T-helper 2 cell treated with Interferon-gamma antibody and Interleukin-4, amounts not matched to agents 5 μg/mL and 100 μg/mL, for 36 hours (primary cell): ENCODE measurements at regions not wholly inside any gene's neighbourhood (a gene's known extent, or its start where the extent isn't known, plus 50 kb on each side); places are given as distances from the start of the nearest gene placed in this dataset.

Experiments used
- DNase-seq: peaks from one replicate; pipeline ENCODE4 v3.0.0; 2021; ENCODE audit warnings: low spot score
- H3K27ac Mint-ChIP-seq: one replicate; pipeline ENCODE4 v1.8.0; 2021; ENCODE audit warnings: mild to moderate bottlenecking, mixed read lengths
- H3K27me3 Mint-ChIP-seq: one replicate; pipeline ENCODE4 v1.8.0; 2021; ENCODE audit warnings: low read depth, mixed read lengths
- H3K36me3 Mint-ChIP-seq: one replicate; pipeline ENCODE4 v1.8.0; 2021; ENCODE audit warnings: low read depth, mixed read lengths
- H3K4me1 Mint-ChIP-seq: one replicate; pipeline ENCODE4 v1.8.0; 2021; ENCODE audit warnings: low read depth, mixed read lengths
- H3K4me3 Mint-ChIP-seq: one replicate; pipeline ENCODE4 v1.8.0; 2022; ENCODE audit warnings: mild to moderate bottlenecking, moderate library complexity, mixed read lengths
- H3K9me3 Mint-ChIP-seq: one replicate; pipeline ENCODE4 v1.8.0; 2021; ENCODE audit warnings: mixed read lengths

- H3K36me3 Mint-ChIP-seq, result no peaks in the 10 kb centered on the region
Observed at GRCh38 chr13:39967199-39967959, 311.9 kb downstream of the COG6 start.

GRCh38 chr13:39968646-39969475 is 313.4 kb downstream of the COG6 start:
- Mint-ChIP-seq H3K27me3 (peaks cover 3% of the 10 kb centered on the region), H3K27ac (no peak overlapping the region), H3K4me1 (no peaks in the 10 kb centered on the region), H3K4me3 (no peak overlapping the region), H3K9me3 (no peaks in the 10 kb centered on the region), H3K36me3 (no peaks in the 10 kb centered on the region)
- no peak for DNase-seq

More at GRCh38 chr13:39967199-39967959, 311.9 kb downstream of the COG6 start:
- Mint-ChIP-seq H3K4me1 (no peaks in the 10 kb centered on the region), H3K4me3 (no peak overlapping the region), H3K9me3 (no peaks in the 10 kb centered on the region), H3K27ac (no peak overlapping the region), H3K27me3 (no peaks in the 10 kb centered on the region)
- no peak for DNase-seq

- H3K27ac Mint-ChIP-seq, result no peak overlapping the region
- H3K27me3 Mint-ChIP-seq, result peaks cover 5% of the 10 kb centered on the region
- H3K36me3 Mint-ChIP-seq, result no peaks in the 10 kb centered on the region
- no peak overlapping the region for H3K4me3 Mint-ChIP-seq
- H3K4me1 Mint-ChIP-seq, result no peaks in the 10 kb centered on the region
- no peak for DNase-seq
- H3K9me3 Mint-ChIP-seq, result no peaks in the 10 kb centered on the region
Observed at GRCh38 chr13:39970177-39970846, 314.9 kb downstream of the COG6 start.

- H3K36me3 Mint-ChIP-seq, result no peaks in the 10 kb centered on the region
- DNase-seq, result no peak
- H3K27ac Mint-ChIP-seq, result no peak overlapping the region
- H3K27me3 Mint-ChIP-seq, result peaks cover 5% of the 10 kb centered on the region
- no peak overlapping the region for H3K4me3 Mint-ChIP-seq
- no peaks in the 10 kb centered on the region for H3K9me3 Mint-ChIP-seq
- no peaks in the 10 kb centered on the region for H3K4me1 Mint-ChIP-seq
Observed at GRCh38 chr13:39971526-39971925, 316.1 kb downstream of the COG6 start.

- no peak for DNase-seq
- Mint-ChIP-seq H3K9me3 (no peaks in the 10 kb centered on the region), H3K4me1 (no peaks in the 10 kb centered on the region)
Observed at GRCh38 chr13:39976481-39976880, 321.0 kb downstream of the COG6 start.

GRCh38 chr13:39981056-39981455 is 325.6 kb downstream of the COG6 start:
- no peak overlapping the region for H3K27ac Mint-ChIP-seq
- no peaks in the 10 kb centered on the region for H3K4me1 Mint-ChIP-seq
- H3K9me3 Mint-ChIP-seq, result no peaks in the 10 kb centered on the region
- H3K4me3 Mint-ChIP-seq, result no peak overlapping the region
- no peaks in the 10 kb centered on the region for H3K36me3 Mint-ChIP-seq
- no peak for DNase-seq
- peaks cover 11% of the 10 kb centered on the region for H3K27me3 Mint-ChIP-seq

More at GRCh38 chr13:39976481-39976880, 321.0 kb downstream of the COG6 start:
- Mint-ChIP-seq H3K36me3 (no peaks in the 10 kb centered on the region), H3K4me3 (no peak overlapping the region), H3K27me3 (peaks cover 16% of the 10 kb centered on the region), H3K27ac (no peak overlapping the region)

GRCh38 chr13:39982745-39983144 is 327.3 kb downstream of the COG6 start:
- peaks cover 9% of the 10 kb centered on the region for H3K27me3 Mint-ChIP-seq
- H3K4me3 Mint-ChIP-seq, result no peak overlapping the region
- H3K4me1 Mint-ChIP-seq, result no peaks in the 10 kb centered on the region
- H3K9me3 Mint-ChIP-seq, result no peaks in the 10 kb centered on the region
- DNase-seq, result no peak
- no peaks in the 10 kb centered on the region for H3K36me3 Mint-ChIP-seq
- no peak overlapping the region for H3K27ac Mint-ChIP-seq

- Mint-ChIP-seq H3K4me3 (no peak overlapping the region), H3K36me3 (no peaks in the 10 kb centered on the region), H3K4me1 (no peaks in the 10 kb centered on the region), H3K9me3 (no peaks in the 10 kb centered on the region), H3K27ac (no peak overlapping the region), H3K27me3 (peaks cover 5% of the 10 kb centered on the region)
- no peak for DNase-seq
Observed at GRCh38 chr13:39985071-39985470, 329.6 kb downstream of the COG6 start.

GRCh38 chr13:39988351-39988750 is 332.9 kb downstream of the COG6 start:
- H3K4me1 Mint-ChIP-seq, result no peaks in the 10 kb centered on the region
- no peak overlapping the region for H3K27ac Mint-ChIP-seq
- H3K4me3 Mint-ChIP-seq, result no peak overlapping the region
- H3K27me3 Mint-ChIP-seq, result no peaks in the 10 kb centered on the region
- no peaks in the 10 kb centered on the region for H3K36me3 Mint-ChIP-seq
- DNase-seq, result no peak
- H3K9me3 Mint-ChIP-seq, result no peaks in the 10 kb centered on the region

- Mint-ChIP-seq H3K4me3 (no peak overlapping the region), H3K9me3 (no peaks in the 10 kb centered on the region), H3K36me3 (no peaks in the 10 kb centered on the region), H3K27me3 (no peaks in the 10 kb centered on the region), H3K4me1 (peaks cover 14% of the 10 kb centered on the region), H3K27ac (no peak overlapping the region)
- no peak for DNase-seq
Observed at GRCh38 chr13:39998166-39998565, 342.7 kb downstream of the COG6 start.

GRCh38 chr13:40002016-40002415 is 346.6 kb downstream of the COG6 start:
- Mint-ChIP-seq H3K4me1 (peaks cover 14% of the 10 kb centered on the region), H3K4me3 (no peak overlapping the region), H3K36me3 (no peaks in the 10 kb centered on the region), H3K27me3 (peaks cover 3% of the 10 kb centered on the region), H3K9me3 (no peaks in the 10 kb centered on the region), H3K27ac (no peak overlapping the region)
- no peak for DNase-seq

- H3K27ac Mint-ChIP-seq, result no peak overlapping the region
- no peak overlapping the region for H3K4me3 Mint-ChIP-seq
- no peaks in the 10 kb centered on the region for H3K36me3 Mint-ChIP-seq
- DNase-seq, result no peak
- peaks cover 2% of the 10 kb centered on the region for H3K4me1 Mint-ChIP-seq
- peaks cover 2% of the 10 kb centered on the region for H3K27me3 Mint-ChIP-seq
- H3K9me3 Mint-ChIP-seq, result peaks cover 4% of the 10 kb centered on the region
Observed at GRCh38 chr13:40013554-40013953, 358.1 kb downstream of the COG6 start.

- Mint-ChIP-seq H3K4me1 (peaks cover 4% of the 10 kb centered on the region), H3K36me3 (no peaks in the 10 kb centered on the region), H3K4me3 (no peak overlapping the region), H3K27ac (no peak overlapping the region), H3K27me3 (peaks cover 5% of the 10 kb centered on the region), H3K9me3 (no peaks in the 10 kb centered on the region)
- no peak for DNase-seq
Observed at GRCh38 chr13:40016953-40017660, 361.6 kb downstream of the COG6 start.
